ENCODE measurements at regions not wholly inside any gene's neighbourhood (a gene's known extent, or its start where the extent isn't known, plus 50 kb on each side); places are given as distances from the start of the nearest gene placed in this dataset.

GRCh38 chr4:177862541-177863176 lies 420.4 kb upstream of the AGA start:
- TF ChIP-seq EZH2 (optimal IDR thresholded peaks at IDR 0.05; ENCODE audit: low read depth, low read length) (no peak), CTCF (IDR thresholded peaks at IDR 0.05; ENCODE audit: low read length) (no peak), EZH2phosphoT487 (IDR thresholded peaks at IDR 0.05; ENCODE audit: low read length) (no peak)

All from MM.1S (cell line).